ENCODE measurements at regions not wholly inside any gene's neighbourhood (a gene's known extent, or its start where the extent isn't known, plus 50 kb on each side); places are given as distances from the start of the nearest gene placed in this dataset.

DNA sequence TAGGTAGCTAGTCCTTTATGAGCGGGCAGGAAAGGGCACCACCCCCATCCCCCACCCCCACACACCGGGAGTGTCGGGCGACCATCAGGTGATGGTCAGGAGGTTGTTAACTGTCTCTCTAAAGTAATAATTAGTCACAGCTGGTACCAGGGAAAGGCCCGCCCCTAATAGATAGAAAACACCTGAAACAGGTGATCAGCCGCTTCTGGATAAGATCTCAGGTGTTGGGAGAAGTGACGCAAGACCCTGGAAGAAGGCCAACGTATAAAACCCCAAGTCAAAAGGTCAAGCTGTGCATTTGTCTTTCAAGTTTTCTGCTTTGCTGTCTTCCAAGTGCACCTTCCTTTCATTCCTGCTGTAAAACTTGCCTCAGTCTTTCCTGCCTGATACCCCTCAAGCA lies 59.6 kb upstream of the LINC00305 start:
- no peak for DNase-seq

DNA sequence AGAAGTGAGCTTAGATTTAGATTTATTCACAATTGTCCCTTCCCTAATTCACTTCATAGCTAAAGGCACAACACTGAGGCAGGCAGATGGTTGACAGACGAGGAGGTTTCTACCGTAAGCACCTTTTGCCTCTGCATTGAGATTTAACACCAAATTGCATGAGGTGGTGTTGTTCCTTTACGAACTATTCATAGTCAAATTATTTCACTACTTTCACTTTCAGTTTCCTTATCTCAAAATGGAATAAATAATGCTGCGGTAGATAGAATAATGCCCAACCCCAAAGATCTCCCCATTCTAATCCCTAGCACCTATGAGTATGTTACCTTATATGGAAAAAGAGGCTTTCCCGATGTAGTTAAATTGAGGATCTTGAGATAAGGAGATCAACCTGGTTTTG lies 58.9 kb upstream of the LINC00305 start:
- DNase-seq, result no peak

DNA sequence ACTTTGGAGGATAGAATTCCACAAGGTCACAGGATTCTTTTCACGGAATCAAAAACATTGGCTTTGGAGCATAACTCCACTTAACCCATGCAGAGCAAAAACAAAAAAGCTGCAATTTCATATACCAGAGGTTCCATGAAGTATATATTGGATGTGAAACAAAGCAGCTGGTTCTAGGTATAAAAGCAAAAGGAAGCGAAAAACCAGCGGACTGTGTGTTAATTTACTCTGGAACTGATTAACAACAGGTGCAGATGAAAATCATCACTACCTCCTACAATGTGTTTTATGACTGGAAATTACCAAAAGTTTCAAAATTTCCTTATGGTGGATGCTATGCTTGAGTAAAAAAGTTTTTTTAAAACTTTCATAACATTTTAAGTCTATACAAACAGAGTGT lies 54.4 kb upstream of the LINC00305 start:
- no peak for DNase-seq

DNA sequence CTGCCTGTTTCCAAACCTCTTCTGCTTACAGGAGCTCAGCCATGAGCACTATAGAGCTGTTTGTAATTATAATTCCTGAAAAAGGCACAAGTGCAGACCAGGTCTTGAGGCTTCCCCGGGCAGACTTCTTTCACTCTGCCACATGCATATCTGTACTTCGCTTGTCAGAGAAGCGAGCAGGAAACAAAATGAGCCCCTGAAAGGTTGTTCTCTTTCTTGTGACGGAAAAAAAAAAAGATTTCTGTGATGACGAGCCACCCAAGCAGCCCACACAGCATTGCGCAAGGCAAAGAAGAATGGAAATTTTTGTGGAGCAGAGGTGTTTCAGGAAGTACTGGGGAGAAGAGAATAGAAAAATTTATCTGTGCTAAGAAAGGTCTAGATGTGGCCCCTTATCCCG lies 54.0 kb upstream of the LINC00305 start:
- DNase-seq, result no peak

DNA sequence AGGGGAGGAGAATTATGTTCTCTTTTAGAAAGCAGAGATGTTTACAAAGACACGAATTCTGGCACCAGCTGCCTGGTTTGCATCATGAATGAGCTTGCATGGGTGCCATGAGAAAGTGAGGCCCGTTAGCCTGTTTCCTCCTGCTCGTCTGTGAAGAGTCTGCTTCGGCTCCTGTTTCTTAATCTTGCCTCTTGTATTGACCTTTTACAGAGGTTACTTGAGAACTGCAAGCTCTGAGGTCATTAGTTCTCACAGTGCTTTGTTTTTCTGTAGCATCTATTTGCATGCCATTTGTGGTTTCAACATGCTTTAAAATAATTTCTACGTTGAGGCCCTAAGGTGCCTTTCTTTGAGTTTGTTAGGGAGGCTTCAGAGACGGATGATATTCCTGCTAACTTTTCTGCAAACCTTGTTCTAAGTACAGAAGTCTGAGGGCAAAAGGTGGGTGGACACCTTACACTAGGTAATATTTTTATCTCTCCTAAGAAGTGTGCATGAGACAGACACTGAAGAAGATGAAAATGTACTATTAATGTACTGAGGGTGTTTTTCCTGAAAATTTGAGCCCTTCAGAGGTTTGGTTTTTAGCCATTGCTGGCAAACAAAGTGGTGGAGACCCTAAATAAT lies 53.4 kb upstream of the LINC00305 start:
- no peak for DNase-seq

DNA sequence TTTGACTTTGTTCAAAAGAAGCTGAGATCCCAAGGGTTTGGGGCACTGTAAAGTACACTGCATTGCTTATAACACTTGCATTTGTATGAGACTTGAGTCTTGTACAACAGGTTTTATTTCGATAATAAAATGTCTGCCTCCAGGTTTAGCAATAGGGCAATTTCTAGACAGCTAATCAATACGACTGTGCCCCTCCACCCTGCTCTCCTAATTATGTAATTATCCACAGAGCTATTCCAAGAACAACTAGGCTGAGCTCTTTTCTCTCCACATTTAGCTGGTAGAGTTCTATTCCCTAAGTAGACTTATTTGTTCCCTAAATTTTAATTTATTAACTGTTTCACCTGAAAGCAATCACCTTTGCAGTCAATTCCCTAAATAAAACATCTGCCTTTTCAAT lies 52.9 kb upstream of the LINC00305 start:
- no peak for DNase-seq

DNA sequence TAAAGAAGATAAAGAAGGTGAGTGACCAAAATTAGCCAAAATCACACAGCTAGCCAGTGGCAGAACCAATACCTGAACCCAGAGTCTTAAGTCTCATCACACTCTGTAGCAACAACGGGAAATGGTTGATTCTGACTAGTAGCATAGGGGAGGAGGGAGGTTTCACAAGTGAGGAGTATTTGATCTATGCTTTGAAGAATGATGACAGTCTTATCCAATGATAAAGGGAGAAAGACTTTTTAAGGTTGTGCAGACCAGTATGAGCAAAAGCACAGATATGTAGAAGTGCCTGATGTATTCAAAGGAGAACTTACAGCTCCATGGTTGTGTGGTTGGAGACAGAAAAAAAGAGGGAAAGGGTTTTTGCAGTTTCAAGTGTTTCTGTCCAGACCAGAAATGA lies 50.7 kb upstream of the LINC00305 start:
- DNase-seq, result no peak

All from kidney glomerular epithelial cell (primary cell).